MM.1S (cell line): ENCODE measurements at regions not wholly inside any gene's neighbourhood (a gene's known extent, or its start where the extent isn't known, plus 50 kb on each side); places are given as distances from the start of the nearest gene placed in this dataset.
A peak's percentile ranks its signal among the peaks of the same experiment; 100 is the strongest.

ENCODE experiments used
- DNase-seq: peaks from one replicate; pipeline ENCODE4 v3.0.0-alpha.2; 2015
- H2AFZ ChIP-seq: fragments of 300-600 bp; sonication (generic); 2 replicates; pipeline ENCODE4 v1.6.0; 2016; ENCODE audit warnings: antibody characterized with exemption, low read length
- H3F3A ChIP-seq: fragments of 300-600 bp; sonication (generic); 2 replicates; pipeline ENCODE4 v1.6.1; 2016; ENCODE audit warnings: mild to moderate bottlenecking, antibody characterized with exemption, low read length, moderate library complexity, mixed read lengths; ENCODE audit not compliant: insufficient read depth
- H3K27ac ChIP-seq: fragments of 300-600 bp; sonication (generic); 2 replicates; pipeline ENCODE4 v1.5.1; 2016; ENCODE audit warnings: mild to moderate bottlenecking, low read length
- H3K27me3 ChIP-seq: fragments of 300-600 bp; sonication (generic); replicated peaks from 2 replicates; pipeline ENCODE4 v1.6.0; 2016; ENCODE audit warnings: low read length; ENCODE audit not compliant: insufficient read depth
- H3K36me3 ChIP-seq: fragments of 300-600 bp; sonication (generic); replicated peaks from 2 replicates; pipeline ENCODE4 v1.6.1; 2016; ENCODE audit warnings: mild to moderate bottlenecking, low read length, mixed read lengths; ENCODE audit not compliant: insufficient read depth
- H3K4me1 ChIP-seq: fragments of 300-600 bp; sonication (generic); 2 replicates; pipeline ENCODE4 v1.6.1; 2016; ENCODE audit warnings: low read length, mixed read lengths
- H3K4me2 ChIP-seq: fragments of 300-600 bp; sonication (generic); 2 replicates; pipeline ENCODE4 v1.6.0; 2016; ENCODE audit warnings: low read depth, low read length
- H3K4me3 ChIP-seq: fragments of 300-600 bp; sonication (generic); 2 replicates; pipeline ENCODE4 v1.5.1; 2016; ENCODE audit warnings: low read length, mixed read lengths
- H3K79me2 ChIP-seq: fragments of 300-600 bp; sonication (generic); 2 replicates; pipeline ENCODE4 v1.6.1; 2016; ENCODE audit warnings: mixed run types, low read length, mixed read lengths
- H3K9ac ChIP-seq: fragments of 300-600 bp; sonication (generic); 2 replicates; pipeline ENCODE4 v1.6.1; 2016; ENCODE audit warnings: low read length, mixed read lengths
- H3K9me2 ChIP-seq: fragments of 300-600 bp; sonication (generic); replicated peaks from 2 replicates; pipeline ENCODE4 v1.6.1; 2016; ENCODE audit warnings: mild to moderate bottlenecking, low read length, mixed read lengths; ENCODE audit not compliant: insufficient read depth
- H3K9me3 ChIP-seq: fragments of 300-600 bp; sonication (generic); replicated peaks from 2 replicates; pipeline ENCODE4 v1.6.1; 2016; ENCODE audit warnings: mild to moderate bottlenecking, low read length, mixed read lengths; ENCODE audit not compliant: insufficient read depth
- H4K20me1 ChIP-seq: fragments of 300-600 bp; sonication (generic); 2 replicates; pipeline ENCODE4 v1.6.1; 2016; ENCODE audit warnings: mild to moderate bottlenecking, low read length, moderate library complexity, mixed read lengths; ENCODE audit not compliant: insufficient read depth
- EZH2 ChIP-seq: fragments of 300-600 bp; sonication (generic); optimal IDR thresholded peaks from 2 replicates; pipeline ENCODE3; 2017; ENCODE audit warnings: low read depth, mild to moderate bottlenecking, antibody characterized with exemption, low read length, mixed read lengths
- EZH2phosphoT487 ChIP-seq: fragments of 300-600 bp; sonication (generic); IDR thresholded peaks from 2 replicates; pipeline ENCODE4 v1.6.1; 2018; ENCODE audit warnings: antibody characterized with exemption, low read length
- TF ChIP-seq, protein P1 (sequence below): fragments of 300-600 bp; sonication (generic); IDR thresholded peaks from 2 replicates; pipeline ENCODE4 v1.5.1; 2016; ENCODE audit warnings: antibody characterized with exemption, low read length, mixed read lengths

DNA sequence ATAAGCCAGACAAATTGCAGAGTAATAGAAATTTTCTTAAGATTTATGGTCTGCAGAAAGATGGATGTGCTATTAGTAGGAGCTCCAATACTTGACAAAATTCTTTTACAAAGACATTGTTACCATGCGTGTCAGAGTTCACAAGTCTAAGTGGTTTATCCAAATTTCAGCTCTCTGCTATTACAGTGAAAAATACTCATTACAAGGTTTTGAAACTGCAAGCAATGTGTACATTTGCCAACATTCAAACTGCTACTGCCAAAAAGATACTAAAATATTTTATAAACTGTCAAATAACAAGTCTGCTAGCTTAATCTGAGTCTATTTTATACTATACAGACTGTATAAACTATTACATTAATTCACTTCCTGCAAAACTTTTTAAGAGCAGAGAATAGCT lies 1341.5 kb upstream of the ACVR2A start:
- Histone ChIP-seq H3K4me2 (no peak overlapping the region), H3F3A (no peaks in the 10 kb centered on the region), H3K79me2 (no peaks in the 10 kb centered on the region), H3K36me3 (no peaks in the 10 kb centered on the region), H3K9ac (no peak overlapping the region), H3K4me1 (no peaks in the 10 kb centered on the region), H3K9me3 (no peaks in the 10 kb centered on the region), H3K4me3 (no peak overlapping the region), H2AFZ (no peak overlapping the region), H3K27me3 (no peaks in the 10 kb centered on the region), H3K9me2 (no peaks in the 10 kb centered on the region), H3K27ac (no peak overlapping the region), H4K20me1 (no peaks in the 10 kb centered on the region; the same call in 1 of the 2 replicates)
- DNase-seq = no peak
- TF ChIP-seq, protein P1, sequence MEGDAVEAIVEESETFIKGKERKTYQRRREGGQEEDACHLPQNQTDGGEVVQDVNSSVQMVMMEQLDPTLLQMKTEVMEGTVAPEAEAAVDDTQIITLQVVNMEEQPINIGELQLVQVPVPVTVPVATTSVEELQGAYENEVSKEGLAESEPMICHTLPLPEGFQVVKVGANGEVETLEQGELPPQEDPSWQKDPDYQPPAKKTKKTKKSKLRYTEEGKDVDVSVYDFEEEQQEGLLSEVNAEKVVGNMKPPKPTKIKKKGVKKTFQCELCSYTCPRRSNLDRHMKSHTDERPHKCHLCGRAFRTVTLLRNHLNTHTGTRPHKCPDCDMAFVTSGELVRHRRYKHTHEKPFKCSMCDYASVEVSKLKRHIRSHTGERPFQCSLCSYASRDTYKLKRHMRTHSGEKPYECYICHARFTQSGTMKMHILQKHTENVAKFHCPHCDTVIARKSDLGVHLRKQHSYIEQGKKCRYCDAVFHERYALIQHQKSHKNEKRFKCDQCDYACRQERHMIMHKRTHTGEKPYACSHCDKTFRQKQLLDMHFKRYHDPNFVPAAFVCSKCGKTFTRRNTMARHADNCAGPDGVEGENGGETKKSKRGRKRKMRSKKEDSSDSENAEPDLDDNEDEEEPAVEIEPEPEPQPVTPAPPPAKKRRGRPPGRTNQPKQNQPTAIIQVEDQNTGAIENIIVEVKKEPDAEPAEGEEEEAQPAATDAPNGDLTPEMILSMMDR = no peak
- TF ChIP-seq EZH2phosphoT487 (no peak), EZH2 (no peak)

DNA sequence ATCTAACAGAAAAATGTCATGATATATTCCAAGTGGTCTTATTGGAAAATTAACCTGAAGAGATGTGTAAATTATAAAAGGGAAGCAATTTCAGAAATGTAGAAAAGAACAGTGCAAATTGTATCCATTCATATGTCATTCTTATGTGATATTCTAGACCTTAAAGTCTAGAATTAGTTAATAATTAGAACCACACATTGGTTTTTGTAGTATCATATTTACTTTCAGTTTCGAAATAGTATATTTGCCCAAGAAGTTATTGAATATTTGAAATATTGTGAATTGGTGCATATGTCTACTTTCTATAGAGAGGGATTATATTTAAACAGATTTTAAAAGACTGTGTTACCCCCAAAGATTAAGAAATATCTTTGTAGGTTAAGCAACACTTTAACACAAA lies 1348.6 kb upstream of the ACVR2A start:
- Histone ChIP-seq H3K36me3 (no peaks in the 10 kb centered on the region), H3K9me2 (no peaks in the 10 kb centered on the region), H3K4me2 (no peak overlapping the region), H2AFZ (no peak overlapping the region), H3K79me2 (no peaks in the 10 kb centered on the region), H3F3A (no peaks in the 10 kb centered on the region), H4K20me1 (no peaks in the 10 kb centered on the region; the same call in 1 of the 2 replicates), H3K4me1 (no peaks in the 10 kb centered on the region; the same call in 1 of the 2 replicates), H3K27ac (no peak overlapping the region), H3K9ac (no peak overlapping the region), H3K4me3 (no peak overlapping the region), H3K9me3 (no peaks in the 10 kb centered on the region), H3K27me3 (no peaks in the 10 kb centered on the region)
- TF ChIP-seq, protein P1 = no peak
- TF ChIP-seq EZH2phosphoT487 = no peak
- TF ChIP-seq EZH2 = no peak
- peak; percentile 10 for DNase-seq

DNA sequence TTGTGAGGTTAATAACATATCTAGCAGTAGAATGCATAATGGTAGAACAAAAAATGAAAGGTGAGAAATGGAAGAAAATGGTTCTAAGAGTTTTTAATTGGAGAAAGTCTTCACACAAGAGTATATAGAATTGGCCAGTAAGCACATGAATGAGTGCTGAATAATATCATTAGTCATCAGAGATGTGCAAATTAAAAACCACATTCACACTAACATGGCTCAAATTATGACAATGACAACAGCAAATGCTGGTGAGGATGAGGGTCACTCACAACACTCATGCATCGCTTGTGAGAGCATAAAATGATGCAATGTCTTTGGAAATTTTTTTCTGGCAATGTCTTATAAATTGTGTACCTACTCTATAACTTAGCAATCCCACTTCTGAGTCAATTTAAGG lies 1355.4 kb upstream of the ACVR2A start:
- no peak overlapping the region for H3K4me3 ChIP-seq
- no peak for TF ChIP-seq EZH2
- TF ChIP-seq EZH2phosphoT487 = no peak
- TF ChIP-seq, protein P1 = no peak
- no peak for DNase-seq
- H3K79me2 ChIP-seq = no peaks in the 10 kb centered on the region
- no peak overlapping the region for H3K27ac ChIP-seq
- H3K9me3 ChIP-seq = no peaks in the 10 kb centered on the region
- no peaks in the 10 kb centered on the region for H3F3A ChIP-seq
- H2AFZ ChIP-seq = no peak overlapping the region
- H3K27me3 ChIP-seq = no peaks in the 10 kb centered on the region
- H3K9ac ChIP-seq = no peak overlapping the region
- H4K20me1 ChIP-seq = no peaks in the 10 kb centered on the region
- H3K9me2 ChIP-seq = no peaks in the 10 kb centered on the region
- H3K36me3 ChIP-seq = no peaks in the 10 kb centered on the region
- no peak overlapping the region for H3K4me2 ChIP-seq
- no peaks in the 10 kb centered on the region for H3K4me1 ChIP-seq
